Superior temporal gyrus (tissue), 1 donor: ENCODE measurements at regions not wholly inside any gene's neighbourhood (a gene's known extent, or its start where the extent isn't known, plus 50 kb on each side); places are given as distances from the start of the nearest gene placed in this dataset.
A peak's percentile ranks its signal among the peaks of the same experiment; 100 is the strongest.

Source experiments
- DNase-seq: peaks from one replicate; pipeline ENCODE4 v3.0.0-alpha.2; 2016; ENCODE audit errors: extremely low spot score

- DNase-seq = no peak
These were observed 64.5 kb downstream of the COPS8 start for GRCh38 chr2:237150186-237150585.

GRCh38 chr2:237150831-237151375, 65.2 kb downstream of the COPS8 start:
- DNase-seq = no peak

- no peak for DNase-seq
These were observed 66.7 kb downstream of the COPS8 start for GRCh38 chr2:237152361-237152760.

- no peak for DNase-seq
These were observed 67.5 kb downstream of the COPS8 start for GRCh38 chr2:237153181-237153580.

- DNase-seq = no peak
These were observed 68.5 kb downstream of the COPS8 start for GRCh38 chr2:237154082-237154638.

GRCh38 chr2:237154884-237155851, 69.5 kb downstream of the COPS8 start:
- no peak for DNase-seq

GRCh38 chr2:237156031-237156856, 70.6 kb downstream of the COPS8 start:
- peak; percentile 34 for DNase-seq

- no peak for DNase-seq
These were observed 71.4 kb downstream of the COPS8 start for GRCh38 chr2:237156857-237157779.

- no peak for DNase-seq
These were observed 72.1 kb downstream of the COPS8 start for GRCh38 chr2:237157780-237158102.

- no peak for DNase-seq
These were observed 72.5 kb downstream of the COPS8 start for GRCh38 chr2:237158194-237158593.

GRCh38 chr2:237159006-237159911, 73.6 kb downstream of the COPS8 start:
- DNase-seq = no peak

GRCh38 chr2:237160271-237160919, 74.7 kb downstream of the COPS8 start:
- DNase-seq = no peak

- no peak for DNase-seq
These were observed 75.5 kb downstream of the COPS8 start for GRCh38 chr2:237161189-237161588.

- DNase-seq = no peak
These were observed 77.3 kb downstream of the COPS8 start for GRCh38 chr2:237162959-237163358.

GRCh38 chr2:237164474-237165042, 78.9 kb downstream of the COPS8 start:
- no peak for DNase-seq

- DNase-seq = no peak
These were observed 80.0 kb downstream of the COPS8 start for GRCh38 chr2:237165405-237166276.

GRCh38 chr2:237167038-237167437, 81.3 kb downstream of the COPS8 start:
- no peak for DNase-seq

- no peak for DNase-seq
These were observed 82.2 kb downstream of the COPS8 start for GRCh38 chr2:237167934-237168333.
